HepG2 (cell line): ENCODE measurements at regions not wholly inside any gene's neighbourhood (a gene's known extent, or its start where the extent isn't known, plus 50 kb on each side); places are given as distances from the start of the nearest gene placed in this dataset.

Experiments
- ATAC-seq: fragments of 200-7000 bp; cut with Tn5 transposase; 3 replicates; pipeline ENCODE4 v1.9.1; 2020; ENCODE audit warnings: mild to moderate bottlenecking, moderate library complexity
- BruUV-seq: library from RNA; stranded (reverse); fragments of 400-500 nt; replicated peaks from 2 replicates; lab custom pipeline; 2021; lab: Mats Ljungman, UMichigan
- CTCF ChIA-PET: fragments of 300-600 bp; formaldehyde crosslinking; extraction: SDS; loops from one replicate; lab custom pipeline; 2021; ENCODE audit warnings: low total read pairs, inconsistent platforms, low intra/inter-chr PET ratio; lab: Yijun Ruan, JAX
- POLR2A ChIA-PET: fragments of 350-600 bp; sonication (Branson Sonifier 250); formaldehyde crosslinking; loops from one replicate; lab custom pipeline; 2020; ENCODE audit warnings: antibody characterized with exemption, inconsistent platforms; lab: Yijun Ruan, JAX
- DNase-seq: peaks from one replicate; pipeline ENCODE4 v3.0.0-alpha.2; 2015; ENCODE audit warnings: low spot score
- FAIRE-seq: peaks from 3 replicates; lab custom pipeline; 2011; peaks lifted over from hg19 to GRCh38; lab: Jason Lieb, UNC
- H2AFZ ChIP-seq: one replicate; pipeline ENCODE4 v1.6.1; 2011; ENCODE audit warnings: low read length, inconsistent platforms
- H3K27ac ChIP-seq: fragments of 300-600 bp; 3 replicates; pipeline ENCODE4 v1.8.0; 2011; ENCODE audit warnings: mixed run types, mild to moderate bottlenecking, mixed read lengths, low read length, inconsistent platforms; ENCODE audit not compliant: insufficient read depth; ENCODE audit errors: extremely low read length
- H3K27me3 ChIP-seq, 2 experiments: fragments of 200-600 bp in 1 of 2; 2 replicates in 1 of 2; 3 replicates in 1 of 2; pipeline versions ENCODE4 v1.6.0 to v1.8.0; 2011; ENCODE audit warnings: low read length in 2 of 2, mild to moderate bottlenecking in 2 of 2, moderate library complexity in 2 of 2, inconsistent platforms in 1 of 2; ENCODE audit not compliant: insufficient read depth in 2 of 2, control insufficient read depth in 1 of 2
- H3K36me3 ChIP-seq, 2 experiments: fragments of 200-600 bp in 1 of 2; replicated peaks in 1 of 2; 2 replicates in 1 of 2; 3 replicates in 1 of 2; pipeline versions ENCODE4 v1.5.1 to v1.8.0; 2011; ENCODE audit warnings: low read length in 2 of 2, inconsistent platforms in 1 of 2; ENCODE audit not compliant: insufficient read depth in 2 of 2, control insufficient read depth in 1 of 2
- H3K4me1 ChIP-seq: 2 replicates; pipeline ENCODE4 v1.5.1; 2012; ENCODE audit warnings: low read length, inconsistent platforms; ENCODE audit not compliant: insufficient read depth
- H3K4me2 ChIP-seq: 2 replicates; pipeline ENCODE4 v1.6.0; 2011; ENCODE audit warnings: low read depth, low read length, inconsistent platforms
- H3K4me3 ChIP-seq, 3 experiments: fragments of 200-600 bp in 1 of 3; sonication (generic), shearing (Covaris generic) in 1 of 3; replicated peaks in 1 of 3; 2 replicates each; pipeline ENCODE4 v1.5.1; 2011 to 2016; ENCODE audit warnings: low read length in 3 of 3, inconsistent platforms in 2 of 3, low read depth in 2 of 3, mild to moderate bottlenecking in 2 of 3, control low read depth in 1 of 3, mixed read lengths in 1 of 3; ENCODE audit not compliant: insufficient read depth in 1 of 3
- H3K79me2 ChIP-seq: one replicate; pipeline ENCODE4 v1.6.1; 2011; ENCODE audit warnings: low read length, inconsistent platforms; ENCODE audit not compliant: insufficient read depth
- H3K9ac ChIP-seq: 2 replicates; pipeline ENCODE4 v1.6.0; 2011; ENCODE audit warnings: mild to moderate bottlenecking, low read depth, low read length, inconsistent platforms; ENCODE audit not compliant: insufficient read depth
- H3K9me3 ChIP-seq: 2 replicates; pipeline ENCODE4 v1.5.1; 2012; ENCODE audit warnings: mild to moderate bottlenecking, low read length
- H4K20me1 ChIP-seq: 2 replicates; pipeline ENCODE4 v1.6.0; 2011; ENCODE audit warnings: inconsistent platforms, mild to moderate bottlenecking, low read length, moderate library complexity; ENCODE audit not compliant: insufficient read depth
- FOXP4 ChIP-seq: sonication (generic); formaldehyde crosslinking; IDR thresholded peaks from 2 replicates; pipeline ENCODE4 v1.4.0; 2020; ENCODE audit warnings: missing genetic modification reagents
- TEAD2 ChIP-seq: sonication (generic); formaldehyde crosslinking; IDR thresholded peaks from 2 replicates; pipeline ENCODE4 v1.9.0; 2021; ENCODE audit warnings: missing genetic modification reagents
- ZNF136 ChIP-seq: sonication (generic); formaldehyde crosslinking; IDR thresholded peaks from 2 replicates; pipeline ENCODE4 v1.8.1; 2022; ENCODE audit warnings: low read depth, mild to moderate bottlenecking, moderate library complexity, missing genetic modification reagents
- ZNF546 ChIP-seq: sonication (generic); formaldehyde crosslinking; conservative IDR thresholded peaks from 2 replicates; pipeline ENCODE4 v1.8.1; 2023; ENCODE audit warnings: mild to moderate bottlenecking, missing genetic modification reagents
- ZNF644 ChIP-seq: IDR thresholded peaks from 2 replicates; pipeline ENCODE4 v1.6.1; 2016; ENCODE audit warnings: low read depth
- ZNF678 ChIP-seq: sonication (generic); formaldehyde crosslinking; IDR thresholded peaks from 2 replicates; pipeline ENCODE4 v1.4.0; 2020; ENCODE audit warnings: mild to moderate bottlenecking, missing genetic modification reagents
- ZNF879 ChIP-seq: sonication (generic); formaldehyde crosslinking; IDR thresholded peaks from 2 replicates; pipeline ENCODE4 v1.8.1; 2023; ENCODE audit warnings: missing genetic modification reagents
- WGBS: methylation state at CpG from one replicate; pipeline ENCODE4 v1.1.6; 2017; ENCODE audit warnings: low lambda C conversion rate; 5-methylcytosine and 5-hydroxymethylcytosine counted together
- in situ Hi-C: cut with HindIII; loops from 2 replicates; pipeline ENCODE4 v1.10.0; 2017; ENCODE audit warnings: low pct_unique_long_range_greater_than_20kb; ENCODE audit not compliant: extremely low pct_ligation_motif_present
- intact Hi-C: fragments of 100-400 bp; cut with micrococcal nuclease; formaldehyde crosslinking; loops from one replicate; pipeline ENCODE4 v1.10.0; 2022; ENCODE audit not compliant: unreplicated experiment

- no peak for TF ChIP-seq FOXP4
- no peak for TF ChIP-seq ZNF879 (CRISPR knock-in tag)
- TF ChIP-seq, all 625 proteins: peak for 0
Measured at GRCh38 chr4:23986270-23986669, 96.4 kb upstream of the PPARGC1A start (continued).

- ATAC-seq (no peak), DNase-seq (no peak), FAIRE-seq (no peak)
- in situ Hi-C loops (no loop called here), intact Hi-C loops (no loop called here)
- no peaks in the 10 kb centered on the region for H4K20me1 ChIP-seq
- BruUV-seq: no TSS peak
- WGBS: 0% methylated on average over 1 of the region's 1 CpG
- H3K4me3 ChIP-seq: no peak overlapping the region
- ChIA-PET POLR2A (no interaction called here), CTCF (no interaction called here)
- H3K9me3 ChIP-seq: no peaks in the 10 kb centered on the region
- TF ChIP-seq ZNF546 (CRISPR knock-in tag): no peak
- no peak for TF ChIP-seq ZNF644 (CRISPR knock-in tag)
- TF ChIP-seq TEAD2 (CRISPR knock-in tag): no peak
- no peak for TF ChIP-seq ZNF136
- no peak for TF ChIP-seq ZNF678
- H3K27me3 ChIP-seq: no peaks in the 10 kb centered on the region
- no peak overlapping the region for H3K27ac ChIP-seq
- no peaks in the 10 kb centered on the region for H3K4me1 ChIP-seq
- H3K9ac ChIP-seq: no peak overlapping the region
- H2AFZ ChIP-seq: no peak overlapping the region
- H3K4me2 ChIP-seq: no peak overlapping the region
- no peaks in the 10 kb centered on the region for H3K36me3 ChIP-seq
- no peaks in the 10 kb centered on the region for H3K79me2 ChIP-seq
Measured at GRCh38 chr4:23981328-23981727, 91.5 kb upstream of the PPARGC1A start.
